WTC11 (cell line): ENCODE measurements at regions not wholly inside any gene's neighbourhood (a gene's known extent, or its start where the extent isn't known, plus 50 kb on each side); places are given as distances from the start of the nearest gene placed in this dataset.

Experiments used
- ATAC-seq: fragments of 200-7000 bp; cut with Tn5 transposase; 2 replicates; pipeline ENCODE4 v1.10.0; 2021; ENCODE audit warnings: mild to moderate bottlenecking, moderate library complexity
- CTCF ChIA-PET: fragments of 300-600 bp; sonication (Branson Sonifier 250); formaldehyde crosslinking; loops from one replicate; lab custom pipeline; 2021; ENCODE audit warnings: antibody characterized with exemption; lab: Charles Lee
- POLR2A ChIA-PET: fragments of 350-600 bp; sonication (Branson Sonifier 250); formaldehyde crosslinking; loops from one replicate; lab custom pipeline; 2021; ENCODE audit warnings: antibody characterized with exemption; lab: Charles Lee
- DNase-seq: peaks from one replicate; pipeline ENCODE4 v3.0.0; 2021; ENCODE audit warnings: low spot score
- H3K27ac Mint-ChIP-seq: 2 replicates; pipeline ENCODE4 v1.8.0; 2021; ENCODE audit warnings: mixed read lengths
- H3K27me3 Mint-ChIP-seq: 2 replicates; pipeline ENCODE4 v1.8.0; 2021; ENCODE audit warnings: low read depth, mild to moderate bottlenecking, moderate library complexity, mixed read lengths
- H3K36me3 Mint-ChIP-seq: 2 replicates; pipeline ENCODE4 v1.8.0; 2021; ENCODE audit warnings: mixed read lengths
- H3K4me1 Mint-ChIP-seq: 2 replicates; pipeline ENCODE4 v1.8.0; 2022; ENCODE audit warnings: mixed read lengths
- H3K4me3 Mint-ChIP-seq: 2 replicates; pipeline ENCODE4 v1.8.0; 2021; ENCODE audit warnings: mild to moderate bottlenecking, moderate library complexity, mixed read lengths
- H3K9me3 Mint-ChIP-seq: 2 replicates; pipeline ENCODE4 v1.8.0; 2021; ENCODE audit warnings: mixed read lengths
- AR ChIP-seq: fragments of 250-450 bp; sonication (Bioruptor Pico); IDR thresholded peaks from 2 replicates; pipeline ENCODE4 v1.9.0; 2021; ENCODE audit warnings: mild to moderate bottlenecking
- CREM ChIP-seq: sonication (generic); formaldehyde crosslinking; IDR thresholded peaks from 2 replicates; pipeline ENCODE4 v1.8.1; 2022; ENCODE audit warnings: mild to moderate bottlenecking, missing genetic modification reagents, moderate library complexity
- E2F1 ChIP-seq: sonication (generic); formaldehyde crosslinking; IDR thresholded peaks from 2 replicates; pipeline ENCODE4 v1.8.0; 2022; ENCODE audit warnings: mild to moderate bottlenecking, missing genetic modification reagents
- ELF4 ChIP-seq: sonication (generic); formaldehyde crosslinking; IDR thresholded peaks from 2 replicates; pipeline ENCODE4 v1.8.1; 2022; ENCODE audit warnings: low read depth, mild to moderate bottlenecking, moderate library complexity, missing genetic modification reagents
- IRF2 ChIP-seq: sonication (generic); formaldehyde crosslinking; IDR thresholded peaks from 2 replicates; pipeline ENCODE4 v1.8.0; 2022; ENCODE audit warnings: low read depth, missing genetic modification reagents, borderline replicate concordance
- MAX ChIP-seq: sonication (generic); formaldehyde crosslinking; IDR thresholded peaks from 2 replicates; pipeline ENCODE4 v1.8.0; 2022; ENCODE audit warnings: mild to moderate bottlenecking, missing genetic modification reagents
- MXD4 ChIP-seq: fragments of 250-450 bp; sonication (Bioruptor Pico); IDR thresholded peaks from 2 replicates; pipeline ENCODE4 v1.8.0; 2021; ENCODE audit warnings: mild to moderate bottlenecking, moderate library complexity, borderline replicate concordance
- NFE2L1 ChIP-seq: sonication (generic); formaldehyde crosslinking; IDR thresholded peaks from 2 replicates; pipeline ENCODE4 v1.8.1; 2023; ENCODE audit warnings: missing genetic modification reagents
- NFYB ChIP-seq: sonication (generic); formaldehyde crosslinking; conservative IDR thresholded peaks from 2 replicates; pipeline ENCODE4 v1.8.0; 2022; ENCODE audit warnings: low read depth, missing genetic modification reagents
- PREB ChIP-seq: sonication (generic); formaldehyde crosslinking; IDR thresholded peaks from 2 replicates; pipeline ENCODE4 v1.8.1; 2022; ENCODE audit warnings: mild to moderate bottlenecking, missing genetic modification reagents, moderate library complexity, borderline replicate concordance
- SOX15 ChIP-seq: fragments of 250-450 bp; sonication (Bioruptor Pico); IDR thresholded peaks from 2 replicates; pipeline ENCODE4 v1.9.0; 2021; ENCODE audit warnings: mild to moderate bottlenecking
- TP53 ChIP-seq: sonication (generic); formaldehyde crosslinking; IDR thresholded peaks from 2 replicates; pipeline ENCODE4 v1.8.1; 2023; ENCODE audit warnings: mild to moderate bottlenecking, missing genetic modification reagents
- ZMAT4 ChIP-seq: fragments of 250-450 bp; sonication (Bioruptor Pico); IDR thresholded peaks from 2 replicates; pipeline ENCODE4 v1.9.0; 2021; ENCODE audit warnings: mild to moderate bottlenecking
- ZNF138 ChIP-seq: sonication (generic); formaldehyde crosslinking; conservative IDR thresholded peaks from 2 replicates; pipeline ENCODE4 v1.8.1; 2022; ENCODE audit warnings: mild to moderate bottlenecking, moderate library complexity, missing genetic modification reagents
- ZNF219 ChIP-seq: sonication (generic); formaldehyde crosslinking; IDR thresholded peaks from 2 replicates; pipeline ENCODE4 v1.8.0; 2023; ENCODE audit warnings: missing genetic modification reagents, mild to moderate bottlenecking, borderline replicate concordance
- ZNF317 ChIP-seq: sonication (generic); formaldehyde crosslinking; IDR thresholded peaks from 2 replicates; pipeline ENCODE4 v1.8.1; 2023; ENCODE audit warnings: low read depth, mild to moderate bottlenecking, moderate library complexity, missing genetic modification reagents, borderline replicate concordance
- TF ChIP-seq, protein P1 (sequence below): sonication (generic); formaldehyde crosslinking; conservative IDR thresholded peaks from 2 replicates; pipeline ENCODE4 v1.8.1; 2023; ENCODE audit warnings: mild to moderate bottlenecking, low read depth, missing genetic modification reagents, moderate library complexity
- TF ChIP-seq, protein P2 (sequence below): sonication (generic); formaldehyde crosslinking; IDR thresholded peaks from 2 replicates; pipeline ENCODE4 v1.8.1; 2022; ENCODE audit warnings: low read depth, missing genetic modification reagents, borderline replicate concordance

GRCh38 chr11:19539861-19540260, 172.8 kb upstream of the NAV2 start:
- CTCF ChIA-PET: interaction anchor here (1.6 to 1.9 kb wide), 2 partner anchors 18 to 47 kb away, joined by 5 to 7 read pairs; no protein-coding TSS in a partner anchor
- H3K9me3 Mint-ChIP-seq: no peaks in the 10 kb centered on the region

DNA sequence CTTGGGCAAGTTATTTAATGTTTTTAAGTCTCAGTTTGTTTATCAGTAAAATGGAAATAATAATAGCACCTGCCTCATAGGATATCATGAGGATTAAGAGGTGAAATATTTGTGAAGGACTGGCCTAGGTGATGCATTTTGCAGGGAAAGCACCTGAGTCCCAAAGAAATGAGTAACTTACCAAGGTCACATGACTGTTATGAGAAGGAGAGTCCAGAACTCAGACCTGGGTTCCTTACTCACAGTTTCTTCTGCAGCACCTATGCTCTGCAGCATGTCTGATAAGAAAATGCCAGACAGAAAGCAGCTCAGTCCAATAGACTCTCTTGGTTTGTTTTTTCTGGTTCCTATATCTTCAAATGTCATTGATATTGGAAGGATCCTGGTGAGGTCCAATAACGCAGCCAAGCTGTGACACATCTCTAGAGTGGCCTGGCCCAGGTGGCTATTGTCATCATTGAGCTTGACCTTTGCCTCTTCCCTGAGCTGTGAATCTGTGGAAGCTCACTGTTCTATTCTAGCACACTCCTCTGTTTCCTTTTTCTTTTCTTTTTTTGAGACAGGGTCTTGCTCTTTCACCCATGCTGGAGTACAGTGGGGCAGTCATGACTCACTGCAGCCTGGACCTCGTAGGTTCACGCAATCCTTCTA, 174.7 kb upstream of the NAV2 start:
- ChIA-PET CTCF (interaction anchor here (0.8 kb wide), 1 partner anchor 16 kb away, joined by 3 read pairs; no protein-coding TSS in a partner anchor), POLR2A (interaction anchor here (0.6 kb wide), 1 partner anchor 426 kb away, joined by 3 read pairs; no protein-coding TSS in a partner anchor)
- Mint-ChIP-seq H3K36me3 (no peaks in the 10 kb centered on the region), H3K27ac (no peak overlapping the region), H3K27me3 (peaks cover 2% of the 10 kb centered on the region; the same call in 1 of the 2 replicates), H3K4me3 (no peak overlapping the region), H3K4me1 (no peaks in the 10 kb centered on the region), H3K9me3 (no peaks in the 10 kb centered on the region)
- ATAC-seq (no peak), DNase-seq (no peak)
- no peak for TF ChIP-seq IRF2 (CRISPR knock-in tag)
- TF ChIP-seq, protein P1, sequence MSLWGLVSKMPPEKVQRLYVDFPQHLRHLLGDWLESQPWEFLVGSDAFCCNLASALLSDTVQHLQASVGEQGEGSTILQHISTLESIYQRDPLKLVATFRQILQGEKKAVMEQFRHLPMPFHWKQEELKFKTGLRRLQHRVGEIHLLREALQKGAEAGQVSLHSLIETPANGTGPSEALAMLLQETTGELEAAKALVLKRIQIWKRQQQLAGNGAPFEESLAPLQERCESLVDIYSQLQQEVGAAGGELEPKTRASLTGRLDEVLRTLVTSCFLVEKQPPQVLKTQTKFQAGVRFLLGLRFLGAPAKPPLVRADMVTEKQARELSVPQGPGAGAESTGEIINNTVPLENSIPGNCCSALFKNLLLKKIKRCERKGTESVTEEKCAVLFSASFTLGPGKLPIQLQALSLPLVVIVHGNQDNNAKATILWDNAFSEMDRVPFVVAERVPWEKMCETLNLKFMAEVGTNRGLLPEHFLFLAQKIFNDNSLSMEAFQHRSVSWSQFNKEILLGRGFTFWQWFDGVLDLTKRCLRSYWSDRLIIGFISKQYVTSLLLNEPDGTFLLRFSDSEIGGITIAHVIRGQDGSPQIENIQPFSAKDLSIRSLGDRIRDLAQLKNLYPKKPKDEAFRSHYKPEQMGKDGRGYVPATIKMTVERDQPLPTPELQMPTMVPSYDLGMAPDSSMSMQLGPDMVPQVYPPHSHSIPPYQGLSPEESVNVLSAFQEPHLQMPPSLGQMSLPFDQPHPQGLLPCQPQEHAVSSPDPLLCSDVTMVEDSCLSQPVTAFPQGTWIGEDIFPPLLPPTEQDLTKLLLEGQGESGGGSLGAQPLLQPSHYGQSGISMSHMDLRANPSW (CRISPR knock-in tag): no peak
- no peak for TF ChIP-seq MAX (CRISPR knock-in tag)
- no peak for TF ChIP-seq E2F1 (CRISPR knock-in tag)
- no peak for TF ChIP-seq ZMAT4
- no peak for TF ChIP-seq ELF4 (CRISPR knock-in tag)
- no peak for TF ChIP-seq MXD4 (CRISPR knock-in tag)
- no peak for TF ChIP-seq ZNF317 (CRISPR knock-in tag)

More at GRCh38 chr11:19539861-19540260, 172.8 kb upstream of the NAV2 start:
- POLR2A ChIA-PET: no interaction called here
- H3K4me3 Mint-ChIP-seq: no peak overlapping the region
- peaks cover 2% of the 10 kb centered on the region; the same call in 1 of the 2 replicates for H3K27me3 Mint-ChIP-seq
- DNase-seq (no peak), ATAC-seq (no peak)
- TF ChIP-seq TP53 (CRISPR knock-in tag): no peak
- TF ChIP-seq NFE2L1 (CRISPR knock-in tag): no peak
- no peak for TF ChIP-seq NFYB
- no peak for TF ChIP-seq AR (CRISPR knock-in tag)
- TF ChIP-seq SOX15 (CRISPR knock-in tag): no peak
- no peak for TF ChIP-seq E2F1 (CRISPR knock-in tag)
- TF ChIP-seq CREM: no peak
- no peak for TF ChIP-seq ZNF138 (CRISPR knock-in tag)
- TF ChIP-seq PREB: no peak
- TF ChIP-seq, protein P2, sequence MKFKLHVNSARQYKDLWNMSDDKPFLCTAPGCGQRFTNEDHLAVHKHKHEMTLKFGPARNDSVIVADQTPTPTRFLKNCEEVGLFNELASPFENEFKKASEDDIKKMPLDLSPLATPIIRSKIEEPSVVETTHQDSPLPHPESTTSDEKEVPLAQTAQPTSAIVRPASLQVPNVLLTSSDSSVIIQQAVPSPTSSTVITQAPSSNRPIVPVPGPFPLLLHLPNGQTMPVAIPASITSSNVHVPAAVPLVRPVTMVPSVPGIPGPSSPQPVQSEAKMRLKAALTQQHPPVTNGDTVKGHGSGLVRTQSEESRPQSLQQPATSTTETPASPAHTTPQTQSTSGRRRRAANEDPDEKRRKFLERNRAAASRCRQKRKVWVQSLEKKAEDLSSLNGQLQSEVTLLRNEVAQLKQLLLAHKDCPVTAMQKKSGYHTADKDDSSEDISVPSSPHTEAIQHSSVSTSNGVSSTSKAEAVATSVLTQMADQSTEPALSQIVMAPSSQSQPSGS (CRISPR knock-in tag): no peak
- TF ChIP-seq ZNF219 (CRISPR knock-in tag): no peak
- H3K27ac Mint-ChIP-seq: no peak overlapping the region
- H3K4me1 Mint-ChIP-seq: no peaks in the 10 kb centered on the region
- no peaks in the 10 kb centered on the region for H3K36me3 Mint-ChIP-seq
